ENCODE measurements at regions not wholly inside any gene's neighbourhood (a gene's known extent, or its start where the extent isn't known, plus 50 kb on each side); places are given as distances from the start of the nearest gene placed in this dataset.
A peak's percentile ranks its signal among the peaks of the same experiment; 100 is the strongest.

DNA sequence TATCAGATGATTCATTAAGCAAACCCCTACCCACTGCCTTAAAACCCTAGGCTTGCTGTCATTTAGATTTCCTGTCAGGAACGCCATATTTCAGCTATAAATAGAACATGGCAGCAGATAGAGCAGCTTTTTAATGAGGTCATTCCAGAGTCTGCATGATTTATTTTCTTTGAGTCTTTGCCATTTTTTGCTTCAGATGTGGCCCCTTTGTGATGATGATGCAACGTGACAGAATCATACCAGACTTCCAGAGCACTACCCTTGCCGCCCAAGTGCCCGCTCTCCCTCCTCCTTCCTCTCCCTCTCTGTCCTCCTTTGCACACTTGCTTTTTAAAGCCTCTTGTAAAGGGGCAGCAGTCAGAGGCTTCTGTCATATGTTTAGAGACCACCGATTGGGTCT is 55.5 kb upstream of the TRIM67 start (continued):
- no peak for TF ChIP-seq NUFIP1 (IDR thresholded peaks at IDR 0.05; ENCODE audit: partially characterized antibody)
- peak; percentile 72 for TF ChIP-seq CEBPG (CRISPR knock-in tag; IDR thresholded peaks at IDR 0.05)
- peak; percentile 92 to 94 for TF ChIP-seq CEBPG (tag; conservative IDR thresholded peaks at IDR 0.05 in 1 of 2, IDR thresholded peaks at IDR 0.05 in 1 of 2)
- TF ChIP-seq, protein P1, sequence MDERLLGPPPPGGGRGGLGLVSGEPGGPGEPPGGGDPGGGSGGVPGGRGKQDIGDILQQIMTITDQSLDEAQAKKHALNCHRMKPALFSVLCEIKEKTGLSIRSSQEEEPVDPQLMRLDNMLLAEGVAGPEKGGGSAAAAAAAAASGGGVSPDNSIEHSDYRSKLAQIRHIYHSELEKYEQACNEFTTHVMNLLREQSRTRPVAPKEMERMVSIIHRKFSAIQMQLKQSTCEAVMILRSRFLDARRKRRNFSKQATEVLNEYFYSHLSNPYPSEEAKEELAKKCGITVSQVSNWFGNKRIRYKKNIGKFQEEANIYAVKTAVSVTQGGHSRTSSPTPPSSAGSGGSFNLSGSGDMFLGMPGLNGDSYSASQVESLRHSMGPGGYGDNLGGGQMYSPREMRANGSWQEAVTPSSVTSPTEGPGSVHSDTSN (CRISPR knock-in tag; IDR thresholded peaks at IDR 0.05; ENCODE audit: low read depth) = no peak
- TF ChIP-seq, protein P1 (tag; conservative IDR thresholded peaks at IDR 0.05; ENCODE audit: low read depth) = peak; percentile 92
- no peak for TF ChIP-seq SMARCB1 (IDR thresholded peaks at IDR 0.05; ENCODE audit: insufficient read length, low read depth)
- no peak for TF ChIP-seq ZFP36 (IDR thresholded peaks at IDR 0.05; ENCODE audit: low read depth, low read length, partially characterized antibody)
- TF ChIP-seq MEIS2 (IDR thresholded peaks at IDR 0.05; ENCODE audit: partially characterized antibody) = peak; percentile 92
- TF ChIP-seq WHSC1 (IDR thresholded peaks at IDR 0.05; ENCODE audit: low read length) = no peak
- no peak for TF ChIP-seq SMARCC2 (IDR thresholded peaks at IDR 0.05; ENCODE audit: low read depth)
- TF ChIP-seq, protein P2, sequence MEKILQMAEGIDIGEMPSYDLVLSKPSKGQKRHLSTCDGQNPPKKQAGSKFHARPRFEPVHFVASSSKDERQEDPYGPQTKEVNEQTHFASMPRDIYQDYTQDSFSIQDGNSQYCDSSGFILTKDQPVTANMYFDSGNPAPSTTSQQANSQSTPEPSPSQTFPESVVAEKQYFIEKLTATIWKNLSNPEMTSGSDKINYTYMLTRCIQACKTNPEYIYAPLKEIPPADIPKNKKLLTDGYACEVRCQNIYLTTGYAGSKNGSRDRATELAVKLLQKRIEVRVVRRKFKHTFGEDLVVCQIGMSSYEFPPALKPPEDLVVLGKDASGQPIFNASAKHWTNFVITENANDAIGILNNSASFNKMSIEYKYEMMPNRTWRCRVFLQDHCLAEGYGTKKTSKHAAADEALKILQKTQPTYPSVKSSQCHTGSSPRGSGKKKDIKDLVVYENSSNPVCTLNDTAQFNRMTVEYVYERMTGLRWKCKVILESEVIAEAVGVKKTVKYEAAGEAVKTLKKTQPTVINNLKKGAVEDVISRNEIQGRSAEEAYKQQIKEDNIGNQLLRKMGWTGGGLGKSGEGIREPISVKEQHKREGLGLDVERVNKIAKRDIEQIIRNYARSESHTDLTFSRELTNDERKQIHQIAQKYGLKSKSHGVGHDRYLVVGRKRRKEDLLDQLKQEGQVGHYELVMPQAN (IDR thresholded peaks at IDR 0.05; ENCODE audit: borderline replicate concordance) = no peak
- TF ChIP-seq ZNF644 (tag; IDR thresholded peaks at IDR 0.05; ENCODE audit: low read depth) = no peak
- TF ChIP-seq, protein P3, sequence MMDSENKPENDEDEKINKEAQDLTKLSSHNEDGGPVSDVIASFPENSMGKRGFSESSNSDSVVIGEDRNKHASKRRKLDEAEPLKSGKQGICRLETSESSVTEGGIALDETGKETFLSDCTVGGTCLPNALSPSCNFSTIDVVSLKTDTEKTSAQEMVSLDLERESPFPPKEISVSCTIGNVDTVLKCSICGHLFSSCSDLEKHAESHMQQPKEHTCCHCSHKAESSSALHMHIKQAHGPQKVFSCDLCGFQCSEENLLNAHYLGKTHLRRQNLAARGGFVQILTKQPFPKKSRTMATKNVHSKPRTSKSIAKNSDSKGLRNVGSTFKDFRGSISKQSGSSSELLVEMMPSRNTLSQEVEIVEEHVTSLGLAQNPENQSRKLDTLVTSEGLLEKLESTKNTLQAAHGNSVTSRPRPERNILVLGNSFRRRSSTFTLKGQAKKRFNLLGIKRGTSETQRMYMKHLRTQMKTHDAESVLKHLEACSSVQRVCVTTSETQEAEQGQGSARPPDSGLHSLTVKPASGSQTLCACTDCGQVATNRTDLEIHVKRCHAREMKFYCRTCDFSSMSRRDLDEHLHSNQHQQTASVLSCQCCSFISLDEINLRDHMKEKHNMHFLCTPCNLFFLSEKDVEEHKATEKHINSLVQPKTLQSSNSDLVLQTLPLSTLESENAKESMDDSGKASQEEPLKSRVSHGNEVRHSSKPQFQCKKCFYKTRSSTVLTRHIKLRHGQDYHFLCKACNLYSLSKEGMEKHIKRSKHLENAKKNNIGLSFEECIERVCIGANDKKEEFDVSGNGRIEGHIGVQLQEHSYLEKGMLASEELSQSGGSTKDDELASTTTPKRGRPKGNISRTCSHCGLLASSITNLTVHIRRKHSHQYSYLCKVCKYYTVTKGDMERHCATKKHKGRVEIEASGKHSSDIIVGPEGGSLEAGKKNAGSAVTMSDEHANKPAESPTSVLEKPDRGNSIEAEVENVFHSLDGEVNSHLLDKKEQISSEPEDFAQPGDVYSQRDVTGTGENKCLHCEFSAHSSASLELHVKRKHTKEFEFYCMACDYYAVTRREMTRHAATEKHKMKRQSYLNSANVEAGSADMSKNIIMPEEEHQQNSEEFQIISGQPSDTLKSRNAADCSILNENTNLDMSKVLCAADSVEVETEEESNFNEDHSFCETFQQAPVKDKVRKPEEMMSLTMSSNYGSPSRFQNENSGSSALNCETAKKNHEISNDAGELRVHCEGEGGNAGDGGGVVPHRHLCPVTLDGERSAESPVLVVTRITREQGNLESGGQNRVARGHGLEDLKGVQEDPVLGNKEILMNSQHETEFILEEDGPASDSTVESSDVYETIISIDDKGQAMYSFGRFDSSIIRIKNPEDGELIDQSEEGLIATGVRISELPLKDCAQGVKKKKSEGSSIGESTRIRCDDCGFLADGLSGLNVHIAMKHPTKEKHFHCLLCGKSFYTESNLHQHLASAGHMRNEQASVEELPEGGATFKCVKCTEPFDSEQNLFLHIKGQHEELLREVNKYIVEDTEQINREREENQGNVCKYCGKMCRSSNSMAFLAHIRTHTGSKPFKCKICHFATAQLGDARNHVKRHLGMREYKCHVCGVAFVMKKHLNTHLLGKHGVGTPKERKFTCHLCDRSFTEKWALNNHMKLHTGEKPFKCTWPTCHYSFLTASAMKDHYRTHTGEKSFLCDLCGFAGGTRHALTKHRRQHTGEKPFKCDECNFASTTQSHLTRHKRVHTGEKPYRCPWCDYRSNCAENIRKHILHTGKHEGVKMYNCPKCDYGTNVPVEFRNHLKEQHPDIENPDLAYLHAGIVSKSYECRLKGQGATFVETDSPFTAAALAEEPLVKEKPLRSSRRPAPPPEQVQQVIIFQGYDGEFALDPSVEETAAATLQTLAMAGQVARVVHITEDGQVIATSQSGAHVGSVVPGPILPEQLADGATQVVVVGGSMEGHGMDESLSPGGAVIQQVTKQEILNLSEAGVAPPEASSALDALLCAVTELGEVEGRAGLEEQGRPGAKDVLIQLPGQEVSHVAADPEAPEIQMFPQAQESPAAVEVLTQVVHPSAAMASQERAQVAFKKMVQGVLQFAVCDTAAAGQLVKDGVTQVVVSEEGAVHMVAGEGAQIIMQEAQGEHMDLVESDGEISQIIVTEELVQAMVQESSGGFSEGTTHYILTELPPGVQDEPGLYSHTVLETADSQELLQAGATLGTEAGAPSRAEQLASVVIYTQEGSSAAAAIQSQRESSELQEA (IDR thresholded peaks at IDR 0.05; ENCODE audit: low read depth) = no peak
- TF ChIP-seq ILK (tag; IDR thresholded peaks at IDR 0.05; ENCODE audit: borderline replicate concordance, low read depth) = no peak
- no peak for TF ChIP-seq HSF4 (CRISPR knock-in tag; IDR thresholded peaks at IDR 0.05; ENCODE audit: borderline replicate concordance)

Data from K562 (cell line).